ENCODE measurements at regions not wholly inside any gene's neighbourhood (a gene's known extent, or its start where the extent isn't known, plus 50 kb on each side); places are given as distances from the start of the nearest gene placed in this dataset.
"Not testable (repeated sequence)": the region's sequence is repeated elsewhere in the genome, so short reads cannot be mapped to it uniquely, and the experiment has no call there.

GRCh38 chr5:176140138-176140537, 98.1 kb upstream of the SIMC1 start:
- DNase-seq (ENCODE audit: low read depth): peak; percentile 28

GRCh38 chr5:176144508-176144907, 93.7 kb upstream of the SIMC1 start:
- DNase-seq (ENCODE audit: low read depth): no peak

GRCh38 chr5:176149948-176150347, 88.3 kb upstream of the SIMC1 start:
- not testable (repeated sequence) for DNase-seq (ENCODE audit: low read depth)

GRCh38 chr5:176151281-176151680, 86.9 kb upstream of the SIMC1 start:
- peak; percentile 21 for DNase-seq (ENCODE audit: low read depth)

GRCh38 chr5:176152191-176152929, 85.9 kb upstream of the SIMC1 start:
- DNase-seq (ENCODE audit: low read depth): no peak

GRCh38 chr5:176152930-176153311, 85.3 kb upstream of the SIMC1 start:
- DNase-seq (ENCODE audit: low read depth): no peak

- DNase-seq (ENCODE audit: low read depth): no peak
Observed at GRCh38 chr5:176153741-176154140, 84.5 kb upstream of the SIMC1 start.

- DNase-seq (ENCODE audit: low read depth): no peak
Observed at GRCh38 chr5:176154821-176155220, 83.4 kb upstream of the SIMC1 start.

GRCh38 chr5:176155922-176156359, 82.3 kb upstream of the SIMC1 start:
- DNase-seq (ENCODE audit: low read depth): no peak

- DNase-seq (ENCODE audit: low read depth): peak; percentile 32
Observed at GRCh38 chr5:176157656-176158055, 80.6 kb upstream of the SIMC1 start.

GRCh38 chr5:176161431-176161830, 76.8 kb upstream of the SIMC1 start:
- DNase-seq (ENCODE audit: low read depth): peak; percentile 9

- peak; percentile 9 for DNase-seq (ENCODE audit: low read depth)
Observed at GRCh38 chr5:176162198-176162597, 76.0 kb upstream of the SIMC1 start.

- DNase-seq (ENCODE audit: low read depth): no peak
Observed at GRCh38 chr5:176162888-176163287, 75.3 kb upstream of the SIMC1 start.

- DNase-seq (ENCODE audit: low read depth): peak; percentile 21
Observed at GRCh38 chr5:176166427-176166826, 71.8 kb upstream of the SIMC1 start.

- no peak for DNase-seq (ENCODE audit: low read depth)
Observed at GRCh38 chr5:176167800-176168199, 70.4 kb upstream of the SIMC1 start.

- peak; percentile 11 for DNase-seq (ENCODE audit: low read depth)
Observed at GRCh38 chr5:176169393-176170063, 68.7 kb upstream of the SIMC1 start.

GRCh38 chr5:176170084-176170483, 68.1 kb upstream of the SIMC1 start:
- no peak for DNase-seq (ENCODE audit: low read depth)

- no peak for DNase-seq (ENCODE audit: low read depth)
Observed at GRCh38 chr5:176171171-176171760, 67.0 kb upstream of the SIMC1 start.

GRCh38 chr5:176172246-176172645, 66.0 kb upstream of the SIMC1 start:
- no peak for DNase-seq (ENCODE audit: low read depth)

- no peak for DNase-seq (ENCODE audit: low read depth)
Observed at GRCh38 chr5:176173647-176174046, 64.6 kb upstream of the SIMC1 start.

GRCh38 chr5:176174345-176175025, 63.7 kb upstream of the SIMC1 start:
- DNase-seq (ENCODE audit: low read depth): no peak

- no peak for DNase-seq (ENCODE audit: low read depth)
Observed at GRCh38 chr5:176175101-176175852, 62.9 kb upstream of the SIMC1 start.

Data from amniotic epithelial cell (primary cell).